Jurkat, Clone E6-1 (cell line): ENCODE measurements at regions not wholly inside any gene's neighbourhood (a gene's known extent, or its start where the extent isn't known, plus 50 kb on each side); places are given as distances from the start of the nearest gene placed in this dataset.

Experiments
- DNase-seq: peaks from one replicate; pipeline ENCODE4 v3.0.0-alpha.2; 2011; ENCODE audit warnings: low read depth, low spot score
- H3K4me3 ChIP-seq: 2 replicates; pipeline ENCODE4 v1.5.1; 2011; ENCODE audit warnings: mild to moderate bottlenecking, low read length, control low read depth, moderate library complexity

- no peak overlapping the region for H3K4me3 ChIP-seq
Observed at GRCh38 chr7:431041-431440, 88.6 kb downstream of the PDGFA start.

GRCh38 chr7:431658-432111 is 88.0 kb downstream of the PDGFA start:
- no peak for DNase-seq
- no peak overlapping the region for H3K4me3 ChIP-seq

More at GRCh38 chr7:431041-431440, 88.6 kb downstream of the PDGFA start:
- no peak for DNase-seq

DNA sequence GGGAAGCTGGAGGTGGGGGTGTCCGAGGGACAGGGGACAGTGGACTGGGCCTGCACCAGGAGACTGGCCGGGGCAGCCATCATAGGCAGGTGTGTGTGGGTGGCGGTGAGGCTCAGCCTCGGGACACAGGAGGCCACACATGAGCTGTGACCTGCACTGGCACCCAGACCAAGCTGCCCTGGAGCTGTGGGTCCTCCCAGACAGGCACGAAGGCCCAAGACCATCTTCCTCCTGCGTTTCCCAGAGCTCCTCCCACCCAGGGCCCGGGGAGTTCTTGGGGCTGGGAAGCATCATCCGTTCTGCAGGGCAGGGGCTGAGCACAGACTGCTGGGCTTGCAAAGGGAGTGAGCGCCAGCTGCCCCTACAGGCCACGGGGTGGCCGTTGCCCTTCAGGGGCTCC is 87.4 kb downstream of the PDGFA start:
- DNase-seq, result no peak
- no peak overlapping the region for H3K4me3 ChIP-seq

GRCh38 chr7:432933-433332 is 86.7 kb downstream of the PDGFA start:
- no peak for DNase-seq
- no peak overlapping the region for H3K4me3 ChIP-seq

GRCh38 chr7:433558-433957 is 86.1 kb downstream of the PDGFA start:
- no peak overlapping the region for H3K4me3 ChIP-seq
- no peak for DNase-seq

- DNase-seq, result no peak
- H3K4me3 ChIP-seq, result no peak overlapping the region
Observed at GRCh38 chr7:434891-435629, 84.6 kb downstream of the PDGFA start.

DNA sequence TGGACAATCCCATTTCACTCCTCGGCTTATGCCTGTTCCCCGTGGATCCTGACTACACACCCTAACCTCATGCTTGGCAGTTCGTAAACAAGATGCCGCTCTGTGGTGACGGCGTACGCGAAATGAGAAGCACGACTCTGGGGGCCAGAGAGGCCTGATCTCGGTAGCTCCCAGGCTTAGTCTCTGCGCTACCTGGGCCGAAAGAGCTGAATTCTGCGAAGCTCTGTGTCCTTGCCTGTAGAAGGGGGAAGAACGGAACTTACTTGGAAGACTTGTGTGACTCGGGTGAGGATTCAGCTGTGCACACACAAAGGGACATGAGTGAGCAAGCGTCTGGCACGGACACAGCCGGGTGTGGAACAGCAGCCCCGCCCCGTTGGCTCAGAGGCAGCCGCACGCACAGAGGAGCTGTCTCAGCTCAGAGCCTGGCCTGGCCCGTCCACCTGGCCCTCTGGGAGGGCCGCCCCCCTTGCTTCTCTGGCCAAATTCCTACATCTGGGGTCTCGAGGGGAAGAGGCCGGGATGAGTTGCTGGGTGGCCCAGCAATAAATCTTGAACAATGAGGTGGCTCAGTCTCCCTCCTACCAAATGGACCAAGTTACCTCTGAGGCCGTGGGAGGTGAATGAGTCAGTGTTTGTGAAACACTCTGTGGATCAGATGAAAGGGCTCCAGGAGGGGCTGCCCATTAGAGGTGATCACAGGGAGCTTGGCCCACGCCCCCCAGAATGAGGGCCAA is 83.8 kb downstream of the PDGFA start:
- DNase-seq, result no peak
- no peak overlapping the region for H3K4me3 ChIP-seq

GRCh38 chr7:436367-437128 is 83.1 kb downstream of the PDGFA start:
- H3K4me3 ChIP-seq, result no peak overlapping the region
- DNase-seq, result no peak

DNA sequence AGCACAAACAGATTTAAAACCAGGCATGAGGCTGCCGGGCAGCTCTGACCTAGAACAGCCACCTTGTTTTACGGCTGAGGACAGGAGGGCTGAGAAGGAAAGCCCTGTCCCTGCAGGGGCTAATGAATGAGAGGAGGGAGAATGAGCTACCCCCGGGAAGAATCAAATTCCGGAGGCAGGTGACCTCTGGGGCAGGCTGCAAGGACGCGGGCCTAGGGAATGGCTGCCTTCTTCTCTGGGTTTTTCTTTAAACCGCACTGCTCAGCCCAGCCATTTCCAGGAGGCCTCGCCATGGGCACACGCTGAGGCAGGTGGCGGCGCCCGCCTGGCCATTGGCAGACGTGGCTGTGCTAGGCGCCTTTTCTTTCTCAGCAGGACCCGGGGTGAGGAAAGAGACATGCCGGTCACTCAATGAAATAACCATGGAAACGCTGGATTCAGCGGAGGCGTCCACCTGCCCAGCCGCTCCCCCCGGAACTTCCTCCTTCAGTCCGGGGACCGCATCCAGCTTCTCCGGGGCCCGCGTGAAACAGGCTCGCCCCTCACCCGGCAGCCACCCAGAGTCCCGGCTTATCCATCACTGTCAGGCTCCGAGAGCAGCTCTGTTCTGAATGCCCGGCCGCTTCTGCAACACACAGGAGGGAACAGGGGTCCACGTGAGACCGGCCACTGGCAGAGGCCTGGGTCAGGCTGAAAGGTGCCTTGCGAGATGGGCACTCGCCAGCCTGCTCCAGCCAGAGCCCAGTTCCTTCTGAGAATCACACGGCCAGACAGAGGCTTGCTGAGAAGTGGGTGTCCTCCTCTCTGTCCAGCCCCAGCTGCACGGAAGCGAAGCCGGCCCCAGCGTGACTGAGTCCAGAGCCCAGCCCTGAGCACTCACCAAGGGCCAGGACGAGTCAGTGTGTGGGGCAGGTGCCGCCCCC is 82.1 kb downstream of the PDGFA start:
- H3K4me3 ChIP-seq, result no peak overlapping the region
- no peak for DNase-seq

DNA sequence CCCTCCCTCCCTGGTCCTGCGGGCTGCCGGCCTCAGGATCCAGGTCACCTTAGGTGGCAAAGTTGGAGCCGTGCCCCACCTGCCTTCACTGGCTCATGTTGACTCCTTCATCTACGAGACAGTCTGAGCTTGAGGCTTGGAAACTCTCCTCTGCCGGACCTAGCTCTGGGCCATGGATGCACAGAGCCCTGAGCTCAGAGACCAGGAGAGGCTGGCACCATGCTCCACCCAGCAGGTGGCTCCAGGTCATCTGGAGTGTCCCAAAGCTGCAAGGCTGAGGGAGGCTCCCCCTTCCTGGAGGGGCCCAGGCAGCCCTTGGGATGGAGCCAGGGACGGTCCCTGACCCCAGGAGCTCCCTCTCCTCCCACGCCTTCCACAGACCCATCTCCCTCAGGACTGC is 81.3 kb downstream of the PDGFA start:
- no peak for DNase-seq

DNA sequence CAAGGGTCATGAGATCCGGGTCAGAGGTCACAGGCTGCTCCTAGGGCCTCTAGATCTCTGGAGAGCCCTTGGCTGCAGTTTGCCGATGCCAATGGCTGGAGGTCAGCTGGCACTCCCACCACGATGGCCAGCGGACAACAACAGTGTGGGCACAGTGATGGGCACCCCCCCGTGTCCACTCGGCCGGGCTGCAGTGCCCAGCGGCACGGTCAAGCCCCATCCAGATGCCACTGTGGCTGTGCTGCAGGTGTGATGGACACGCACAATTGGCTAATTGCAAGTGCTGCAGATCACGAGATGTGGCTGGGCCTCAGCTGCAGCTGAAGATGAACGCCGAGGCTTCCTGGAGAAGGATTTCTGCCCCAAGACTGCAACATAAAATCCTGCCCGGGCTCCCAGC is 80.7 kb downstream of the PDGFA start:
- no peak overlapping the region for H3K4me3 ChIP-seq
- no peak for DNase-seq

More for the DNA sequence above, 81.3 kb downstream of the PDGFA start:
- no peak overlapping the region for H3K4me3 ChIP-seq

GRCh38 chr7:440059-440749 is 79.4 kb downstream of the PDGFA start:
- DNase-seq, result no peak
- H3K4me3 ChIP-seq, result no peak overlapping the region

- H3K4me3 ChIP-seq, result no peak overlapping the region
- no peak for DNase-seq
Observed at GRCh38 chr7:441684-442421, 77.8 kb downstream of the PDGFA start.

DNA sequence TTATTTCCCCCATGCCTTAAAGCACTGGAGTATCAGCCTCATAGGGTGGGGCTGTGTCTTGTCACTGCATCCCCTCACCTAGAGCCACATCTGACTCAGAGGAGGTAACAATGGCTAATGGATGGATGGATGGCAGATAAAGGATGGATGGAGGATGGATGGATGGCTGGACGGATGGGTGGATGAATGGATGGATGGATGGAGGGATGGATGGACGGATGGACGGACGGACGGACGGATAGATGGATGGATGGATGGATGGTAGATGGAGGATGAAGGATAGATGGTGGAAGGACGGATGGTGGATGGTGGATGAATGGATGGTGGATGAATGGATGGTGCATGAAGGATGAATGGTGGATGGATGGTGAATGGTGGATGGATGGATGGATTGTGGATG is 77.2 kb downstream of the PDGFA start:
- no peak for DNase-seq

DNA sequence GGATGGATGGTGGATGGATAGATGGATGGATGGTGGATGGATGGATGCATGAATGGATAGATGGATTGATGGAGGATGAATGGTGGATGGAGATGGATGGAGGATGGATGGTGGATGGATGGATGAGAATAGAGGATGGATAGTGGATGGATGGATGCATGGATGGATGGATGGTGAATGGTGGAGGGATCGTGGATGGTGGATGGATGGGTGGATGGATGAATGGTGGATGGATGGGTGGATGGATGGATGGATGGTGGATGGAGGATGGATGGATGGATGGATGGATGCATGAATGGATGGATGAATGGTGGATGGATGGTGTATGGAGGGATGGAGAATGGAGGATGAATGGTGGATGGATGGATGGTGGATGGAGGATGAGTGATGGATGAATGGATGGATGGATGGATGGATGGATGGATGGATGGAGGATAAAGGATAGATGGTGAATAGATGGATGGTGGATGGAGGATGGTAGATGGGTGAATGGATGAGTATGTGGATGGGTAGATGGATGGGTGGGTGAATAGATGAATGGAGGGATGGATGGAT is 76.3 kb downstream of the PDGFA start:
- no peak for DNase-seq
- H3K4me3 ChIP-seq, result no peak overlapping the region

More for the DNA sequence above, 77.2 kb downstream of the PDGFA start:
- H3K4me3 ChIP-seq, result no peak overlapping the region

DNA sequence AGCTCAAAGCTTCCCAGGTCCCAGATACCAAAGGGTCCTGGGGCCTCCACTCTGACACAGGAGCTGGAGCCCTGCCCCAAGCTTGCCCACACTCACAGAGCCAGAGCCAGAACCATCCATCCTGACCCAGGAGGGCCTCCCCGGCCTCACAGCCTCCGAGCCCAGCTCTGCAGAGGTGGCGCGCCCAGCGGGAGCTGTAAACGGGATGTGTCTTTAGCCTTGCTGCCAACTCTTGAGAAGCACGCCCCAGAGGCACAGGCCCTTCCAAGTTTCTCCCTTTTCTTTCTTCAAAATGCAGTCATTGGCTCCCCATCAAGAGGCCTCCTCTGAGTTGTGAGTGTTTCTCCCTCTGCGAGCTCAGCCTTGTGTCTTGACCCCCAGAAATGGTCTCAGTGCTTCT is 75.0 kb downstream of the PDGFA start:
- H3K4me3 ChIP-seq, result no peak overlapping the region
- DNase-seq, result no peak

- H3K4me3 ChIP-seq, result no peak overlapping the region
- no peak for DNase-seq
Observed at GRCh38 chr7:445020-445419, 74.6 kb downstream of the PDGFA start.
